Endodermal cell (in vitro differentiated cells): ENCODE measurements at regions not wholly inside any gene's neighbourhood (a gene's known extent, or its start where the extent isn't known, plus 50 kb on each side); places are given as distances from the start of the nearest gene placed in this dataset.

Experiments
- DNase-seq: peaks from one replicate; pipeline ENCODE4 v3.0.0-alpha.2; 2017
- H3K27ac ChIP-seq: 2 replicates; pipeline ENCODE4 v1.5.1; 2013; ENCODE audit warnings: mild to moderate bottlenecking, low read depth, low read length, moderate library complexity
- H3K27me3 ChIP-seq: 2 replicates; pipeline ENCODE4 v1.6.1; 2013; ENCODE audit warnings: mild to moderate bottlenecking, low read length, moderate library complexity; ENCODE audit not compliant: insufficient read depth, control insufficient read depth, poor library complexity, severe bottlenecking
- H3K36me3 ChIP-seq: 2 replicates; pipeline ENCODE4 v1.7.0; 2013; ENCODE audit warnings: mild to moderate bottlenecking, low read length, moderate library complexity; ENCODE audit not compliant: control insufficient read depth, insufficient read depth
- H3K4me1 ChIP-seq: one replicate; pipeline ENCODE4 v1.7.0; 2013; ENCODE audit warnings: low read length; ENCODE audit not compliant: control insufficient read depth, insufficient read depth
- H3K4me3 ChIP-seq: 2 replicates; pipeline ENCODE4 v1.5.1; 2013; ENCODE audit warnings: mild to moderate bottlenecking, low read length, moderate library complexity
- H3K9ac ChIP-seq: 2 replicates; pipeline ENCODE4 v1.6.1; 2013; ENCODE audit warnings: mild to moderate bottlenecking, low read length, moderate library complexity; ENCODE audit not compliant: poor library complexity, severe bottlenecking; ENCODE audit errors: extremely low read depth
- H3K9me3 ChIP-seq: 2 replicates; pipeline ENCODE4 v1.6.1; 2013; ENCODE audit warnings: mild to moderate bottlenecking, low read length, moderate library complexity; ENCODE audit not compliant: control insufficient read depth
- H3K27ac Mint-ChIP-seq: 2 replicates; pipeline ENCODE4 v1.8.0; 2020; ENCODE audit warnings: mixed read lengths
- H3K27me3 Mint-ChIP-seq: 2 replicates; pipeline ENCODE4 v1.8.0; 2021; ENCODE audit warnings: mild to moderate bottlenecking, mixed read lengths; ENCODE audit not compliant: insufficient read depth
- H3K36me3 Mint-ChIP-seq: 2 replicates; pipeline ENCODE4 v1.8.0; 2020; ENCODE audit warnings: low read depth, mixed read lengths
- H3K4me1 Mint-ChIP-seq: 2 replicates; pipeline ENCODE4 v1.8.0; 2020; ENCODE audit warnings: mixed read lengths
- H3K4me3 Mint-ChIP-seq: 2 replicates; pipeline ENCODE4 v1.8.0; 2020; ENCODE audit warnings: mild to moderate bottlenecking, moderate library complexity, mixed read lengths
- H3K9me3 Mint-ChIP-seq: 2 replicates; pipeline ENCODE4 v1.8.0; 2020; ENCODE audit warnings: mild to moderate bottlenecking, mixed read lengths
- CTCF ChIP-seq: fragments of 200-600 bp; sonication (generic); conservative IDR thresholded peaks from 2 replicates; pipeline ENCODE4 v1.5.0; 2021; ENCODE audit warnings: antibody characterized with exemption, mild to moderate bottlenecking
- WGBS, 2 experiments: methylation state at CpG; one replicate each; pipeline versions ENCODE4 v1.1.5 to v1.1.7; 2013; ENCODE audit warnings: missing lambda C conversion rate in 2 of 2, mixed read lengths in 1 of 2; ENCODE audit not compliant: insufficient coverage in 1 of 2, insufficient read length in 1 of 2; 5-methylcytosine and 5-hydroxymethylcytosine counted together

DNA sequence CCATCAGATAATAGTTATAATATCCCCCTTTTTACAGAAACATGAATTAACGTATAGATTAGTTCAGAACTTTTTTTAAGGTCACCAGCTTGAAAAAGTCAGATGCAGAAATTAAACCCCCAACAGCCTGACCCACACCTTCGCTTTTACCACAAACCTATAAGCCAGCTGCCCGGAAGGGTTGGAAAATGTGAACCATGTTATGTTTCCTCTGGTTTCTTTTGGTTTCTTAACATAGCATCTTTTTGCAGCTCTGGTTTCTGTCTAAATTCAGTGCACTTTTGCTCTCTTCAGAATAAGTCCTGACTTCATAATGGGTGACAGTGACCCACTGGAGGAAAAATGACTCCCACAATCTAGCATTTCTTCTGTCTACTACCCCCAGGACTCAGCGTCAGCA, 381.7 kb upstream of the DDX18 start:
- no peaks in the 10 kb centered on the region for H3K4me1 Mint-ChIP-seq
- no peaks in the 10 kb centered on the region for H3K9me3 Mint-ChIP-seq
- H3K9me3 ChIP-seq = no peaks in the 10 kb centered on the region
- TF ChIP-seq CTCF = no peak
- H3K27me3 Mint-ChIP-seq = no peaks in the 10 kb centered on the region
- no peak overlapping the region for H3K4me3 ChIP-seq
- H3K4me1 ChIP-seq = no peaks in the 10 kb centered on the region
- 94 to 100% methylated on average over 1 to 4 of the region's 4 CpGs for WGBS, 2 experiments
- no peaks in the 10 kb centered on the region for H3K36me3 Mint-ChIP-seq
- DNase-seq = no peak
- H3K4me3 Mint-ChIP-seq = no peak overlapping the region
- no peak overlapping the region for H3K27ac ChIP-seq
- no peak overlapping the region for H3K9ac ChIP-seq
- no peaks in the 10 kb centered on the region for H3K36me3 ChIP-seq
- no peak overlapping the region for H3K27ac Mint-ChIP-seq
- H3K27me3 ChIP-seq = no peaks in the 10 kb centered on the region

DNA sequence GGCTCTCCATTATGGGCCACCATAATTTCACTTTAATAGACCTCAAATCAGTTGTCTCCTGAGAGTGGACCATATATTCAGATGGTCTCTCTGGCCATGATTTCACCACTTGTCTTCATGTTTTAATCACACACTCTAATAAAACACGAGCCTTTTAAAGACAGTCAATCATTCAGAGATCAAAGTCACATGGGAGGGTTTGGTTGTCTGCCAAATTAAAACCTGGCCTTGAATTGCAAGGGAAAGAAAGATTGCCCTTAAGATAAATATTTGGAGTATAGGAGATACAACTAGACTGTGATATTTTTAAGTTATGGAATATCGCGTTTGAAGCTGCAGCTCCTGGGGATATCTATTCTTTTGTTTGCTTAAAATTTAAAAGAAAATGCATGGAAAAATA, 377.8 kb upstream of the DDX18 start:
- no peaks in the 10 kb centered on the region for H3K27me3 Mint-ChIP-seq
- Histone ChIP-seq H3K4me3 (no peak overlapping the region), H3K9me3 (no peaks in the 10 kb centered on the region), H3K36me3 (no peaks in the 10 kb centered on the region), H3K4me1 (no peaks in the 10 kb centered on the region), H3K9ac (no peak overlapping the region), H3K27ac (no peak overlapping the region), H3K27me3 (no peaks in the 10 kb centered on the region)
- no peak for TF ChIP-seq CTCF
- WGBS, 2 experiments = 97 to 100% methylated on average over 2 to 3 of the region's 3 CpGs
- H3K36me3 Mint-ChIP-seq = no peaks in the 10 kb centered on the region
- DNase-seq = no peak
- H3K4me1 Mint-ChIP-seq = no peaks in the 10 kb centered on the region
- no peak overlapping the region for H3K27ac Mint-ChIP-seq
- no peaks in the 10 kb centered on the region for H3K9me3 Mint-ChIP-seq
- no peak overlapping the region for H3K4me3 Mint-ChIP-seq

DNA sequence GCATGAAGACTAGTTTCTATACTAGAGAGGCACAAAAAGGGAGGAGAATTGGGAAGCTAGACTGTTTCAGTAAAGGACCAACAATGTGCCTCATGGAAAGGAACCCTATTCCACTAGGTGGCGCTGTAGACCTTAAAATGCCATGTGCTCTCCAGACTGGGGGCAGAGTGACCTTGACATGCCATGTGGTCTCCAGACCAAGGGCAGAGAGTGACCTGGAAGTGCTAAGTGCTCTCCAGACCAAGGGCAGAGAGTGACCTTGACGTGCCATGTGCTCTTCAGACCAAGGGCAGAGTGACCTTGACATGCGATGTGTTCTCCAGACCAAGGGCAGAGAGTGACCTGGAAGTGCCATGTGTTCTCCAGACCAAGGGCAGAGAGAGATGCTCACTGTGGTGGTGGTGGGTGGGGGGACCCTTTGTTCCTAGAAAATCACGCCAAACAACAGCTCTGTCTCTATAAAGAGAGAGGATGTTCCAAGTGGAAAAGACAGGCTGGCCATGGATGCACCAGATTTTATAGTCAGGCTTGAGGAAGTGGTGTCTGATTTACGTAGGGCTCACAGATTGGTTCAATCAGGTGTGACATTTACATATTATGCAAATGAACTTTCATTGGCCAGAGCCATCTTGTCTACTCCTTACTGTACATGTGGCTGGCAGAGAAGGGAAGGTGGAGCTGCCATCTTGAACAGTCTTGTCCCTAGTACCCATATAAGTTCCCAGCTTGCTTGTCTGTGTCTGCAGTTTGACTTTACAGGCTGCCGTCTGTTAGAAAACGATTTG, 344.0 kb upstream of the DDX18 start:
- Mint-ChIP-seq H3K9me3 (peaks cover 16% of the 10 kb centered on the region), H3K4me3 (no peak overlapping the region), H3K36me3 (peaks cover 9% of the 10 kb centered on the region), H3K4me1 (peaks cover 15% of the 10 kb centered on the region), H3K27ac (no peak overlapping the region), H3K27me3 (no peaks in the 10 kb centered on the region)
- 81 to 83% methylated on average over 6 to 7 of the region's 7 CpGs for WGBS, 2 experiments
- Histone ChIP-seq H3K9ac (no peak overlapping the region), H3K27me3 (no peaks in the 10 kb centered on the region), H3K4me3 (no peak overlapping the region), H3K27ac (no peak overlapping the region), H3K36me3 (no peaks in the 10 kb centered on the region), H3K9me3 (peaks cover 7% of the 10 kb centered on the region), H3K4me1 (no peaks in the 10 kb centered on the region)
- peak; percentile 89 for TF ChIP-seq CTCF
- DNase-seq = peak; percentile 88
